ENCODE measurements at regions not wholly inside any gene's neighbourhood (a gene's known extent, or its start where the extent isn't known, plus 50 kb on each side); places are given as distances from the start of the nearest gene placed in this dataset.

GRCh38 chr21:38556390-38556789, 58.1 kb upstream of the ERG start:
- CTCF ChIA-PET = no interaction called here
- no peak for DNase-seq
- no peak for TF ChIP-seq CTCF (IDR thresholded peaks at IDR 0.05; ENCODE audit: unreplicated experiment)
- H3K27me3 Mint-ChIP-seq (ENCODE audit: unreplicated experiment) = peaks cover 34% of the 10 kb centered on the region
- H3K4me3 Mint-ChIP-seq (ENCODE audit: low read depth, unreplicated experiment) = no peak overlapping the region
- peaks cover 2% of the 10 kb centered on the region for H3K9me3 Mint-ChIP-seq (ENCODE audit: low read depth, unreplicated experiment)
- BruUV-seq (replicated peaks) = no TSS peak
- no peak overlapping the region for H3K27ac Mint-ChIP-seq (ENCODE audit: unreplicated experiment)
- intact Hi-C loops (cut with micrococcal nuclease; ENCODE audit: unreplicated experiment) = no loop called here
- H3K36me3 Mint-ChIP-seq (ENCODE audit: insufficient read depth, unreplicated experiment) = no peaks in the 10 kb centered on the region
- H3K4me1 Mint-ChIP-seq (ENCODE audit: low read depth, unreplicated experiment) = no peaks in the 10 kb centered on the region

GRCh38 chr21:38561205-38561604, 62.9 kb upstream of the ERG start:
- BruUV-seq (replicated peaks) = no TSS peak
- Mint-ChIP-seq H3K27ac (ENCODE audit: unreplicated experiment) (no peak overlapping the region), H3K4me3 (ENCODE audit: low read depth, unreplicated experiment) (no peak overlapping the region), H3K9me3 (ENCODE audit: low read depth, unreplicated experiment) (no peaks in the 10 kb centered on the region), H3K4me1 (ENCODE audit: low read depth, unreplicated experiment) (no peaks in the 10 kb centered on the region), H3K27me3 (ENCODE audit: unreplicated experiment) (peaks cover 30% of the 10 kb centered on the region), H3K36me3 (ENCODE audit: insufficient read depth, unreplicated experiment) (no peaks in the 10 kb centered on the region)
- TF ChIP-seq CTCF (IDR thresholded peaks at IDR 0.05; ENCODE audit: unreplicated experiment) = no peak
- CTCF ChIA-PET = no interaction called here
- intact Hi-C loops (cut with micrococcal nuclease; ENCODE audit: unreplicated experiment) = no loop called here
- no peak for DNase-seq

GRCh38 chr21:38561613-38562581, 63.6 kb upstream of the ERG start:
- Mint-ChIP-seq H3K27ac (ENCODE audit: unreplicated experiment) (no peak overlapping the region), H3K4me1 (ENCODE audit: low read depth, unreplicated experiment) (no peaks in the 10 kb centered on the region), H3K4me3 (ENCODE audit: low read depth, unreplicated experiment) (no peak overlapping the region), H3K27me3 (ENCODE audit: unreplicated experiment) (peaks cover 37% of the 10 kb centered on the region), H3K9me3 (ENCODE audit: low read depth, unreplicated experiment) (no peaks in the 10 kb centered on the region), H3K36me3 (ENCODE audit: insufficient read depth, unreplicated experiment) (no peaks in the 10 kb centered on the region)
- no peak for TF ChIP-seq CTCF (IDR thresholded peaks at IDR 0.05; ENCODE audit: unreplicated experiment)
- CTCF ChIA-PET = no interaction called here
- DNase-seq = no peak
- no TSS peak for BruUV-seq (replicated peaks)
- intact Hi-C loops (cut with micrococcal nuclease; ENCODE audit: unreplicated experiment) = no loop called here

DNA sequence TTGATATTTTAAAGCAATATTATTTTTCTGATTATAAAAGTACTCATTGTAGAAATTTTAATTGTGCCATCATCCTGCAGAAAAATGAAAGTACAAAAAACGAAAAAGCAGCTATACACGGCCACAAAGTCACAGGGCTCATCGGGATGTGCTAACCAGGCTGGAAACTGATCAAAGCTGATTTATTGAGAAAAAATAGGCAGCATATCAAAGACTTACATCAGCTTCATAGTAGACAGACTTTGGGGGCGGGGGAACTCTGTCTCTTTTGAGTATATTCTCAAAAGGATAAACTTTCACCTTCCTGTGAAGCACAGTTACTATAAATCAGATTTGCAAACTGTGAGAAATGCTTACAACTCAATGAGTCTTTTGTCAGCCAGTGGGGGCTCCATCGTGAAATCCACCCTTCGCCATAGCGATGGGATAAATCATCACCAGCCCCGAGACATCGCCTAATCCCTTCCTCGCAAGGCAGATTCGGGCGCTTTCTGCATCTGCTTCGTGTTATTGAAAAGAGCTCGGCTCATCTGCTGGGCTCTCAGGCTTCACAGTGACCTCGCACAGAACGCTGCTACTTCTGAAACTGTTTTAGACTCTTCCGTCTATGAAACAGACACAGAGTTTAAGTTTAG, 69.2 kb upstream of the ERG start:
- BruUV-seq (replicated peaks) = no TSS peak
- H3K4me1 Mint-ChIP-seq (ENCODE audit: low read depth, unreplicated experiment) = no peaks in the 10 kb centered on the region
- TF ChIP-seq CTCF (IDR thresholded peaks at IDR 0.05; ENCODE audit: unreplicated experiment) = no peak
- H3K27ac Mint-ChIP-seq (ENCODE audit: unreplicated experiment) = no peak overlapping the region
- CTCF ChIA-PET = no interaction called here
- peaks cover 58% of the 10 kb centered on the region for H3K27me3 Mint-ChIP-seq (ENCODE audit: unreplicated experiment)
- H3K36me3 Mint-ChIP-seq (ENCODE audit: insufficient read depth, unreplicated experiment) = no peaks in the 10 kb centered on the region
- DNase-seq = no peak
- H3K4me3 Mint-ChIP-seq (ENCODE audit: low read depth, unreplicated experiment) = no peak overlapping the region
- H3K9me3 Mint-ChIP-seq (ENCODE audit: low read depth, unreplicated experiment) = no peaks in the 10 kb centered on the region
- intact Hi-C loops (cut with micrococcal nuclease; ENCODE audit: unreplicated experiment) = no loop called here

Data from Calu3 (cell line).